ENCODE measurements at regions not wholly inside any gene's neighbourhood (a gene's known extent, or its start where the extent isn't known, plus 50 kb on each side); places are given as distances from the start of the nearest gene placed in this dataset.

GRCh38 chr1:224507771-224508523, 73.3 kb upstream of the WDR26 start:
- H3K36me3 ChIP-seq (ENCODE audit: control insufficient read depth in 1 of 2, insufficient read depth in 2 of 2, low read length in 2 of 2), result no peaks in the 10 kb centered on the region
- no peaks in the 10 kb centered on the region for H4K20me1 ChIP-seq (ENCODE audit: insufficient read depth)
- ChIA-PET CTCF (interaction anchor here (1.6 kb wide), 1 partner anchor 12 kb away, joined by 3 read pairs; no protein-coding TSS in a partner anchor), POLR2A (no interaction called here), RAD21 (ENCODE audit: low non-redundant PET in 1 of 2, low total read pairs in 2 of 2, uncharacterized antibody in 2 of 2, unreplicated experiment in 2 of 2) (interaction anchor here in 1 of 2 experiments (1.3 kb wide), 1 partner anchor 415 kb away, joined by 3 read pairs; no protein-coding TSS in a partner anchor)
- H3K9ac ChIP-seq (ENCODE audit: low read length), result no peak overlapping the region
- no peak overlapping the region for H2AFZ ChIP-seq (ENCODE audit: low read depth, low read length, poor library complexity, severe bottlenecking)
- no peak overlapping the region for H3K27ac ChIP-seq (ENCODE audit: low read depth, low read length)
- H3K27me3 ChIP-seq (ENCODE audit: insufficient read depth, low read length), result no peaks in the 10 kb centered on the region
- H3K79me2 ChIP-seq (ENCODE audit: insufficient read depth, low read length), result no peaks in the 10 kb centered on the region
- H3K4me3 ChIP-seq (replicated peaks in 1 of 2; ENCODE audit: low read depth in 1 of 2, low read length in 2 of 2), result no peak overlapping the region
- DNase-seq (ENCODE audit: low read depth, low spot score) (no peak), ATAC-seq (no peak)
- no peaks in the 10 kb centered on the region for H3K9me2 ChIP-seq (ENCODE audit: insufficient read depth)
- H3K4me2 ChIP-seq (ENCODE audit: low read length), result no peak overlapping the region
- no peaks in the 10 kb centered on the region for H3K9me3 ChIP-seq (ENCODE audit: control insufficient read depth in 1 of 2, insufficient read depth in 1 of 2, low read depth in 1 of 2, low read length in 2 of 2)
- TF ChIP-seq JUND (IDR thresholded peaks at IDR 0.05) (no peak), CTCF (IDR thresholded peaks at IDR 0.05 in 2 of 3, conservative IDR thresholded peaks at IDR 0.05 in 1 of 3; ENCODE audit: borderline replicate concordance in 1 of 3, insufficient read depth in 1 of 3, low read depth in 2 of 3, low read length in 2 of 3) (no peak), SP1 (IDR thresholded peaks at IDR 0.05; ENCODE audit: low read depth) (no peak), ZBTB33 (IDR thresholded peaks at IDR 0.05; ENCODE audit: extremely low read depth, insufficient replicate concordance, low read length) (no peak), SRF (IDR thresholded peaks at IDR 0.05; ENCODE audit: low read depth) (no peak), SIN3A (IDR thresholded peaks at IDR 0.05; ENCODE audit: low read depth) (no peak)
- peaks cover 9 to 16% of the 10 kb centered on the region in 2 experiments for H3K4me1 ChIP-seq (ENCODE audit: control insufficient read depth in 1 of 2, insufficient read depth in 2 of 2, low read length in 2 of 2)
- no TSS peak for BruUV-seq (replicated peaks)
- intact Hi-C loops (cut with micrococcal nuclease), result no loop called here
